ENCODE measurements at regions not wholly inside any gene's neighbourhood (a gene's known extent, or its start where the extent isn't known, plus 50 kb on each side); places are given as distances from the start of the nearest gene placed in this dataset.

DNA sequence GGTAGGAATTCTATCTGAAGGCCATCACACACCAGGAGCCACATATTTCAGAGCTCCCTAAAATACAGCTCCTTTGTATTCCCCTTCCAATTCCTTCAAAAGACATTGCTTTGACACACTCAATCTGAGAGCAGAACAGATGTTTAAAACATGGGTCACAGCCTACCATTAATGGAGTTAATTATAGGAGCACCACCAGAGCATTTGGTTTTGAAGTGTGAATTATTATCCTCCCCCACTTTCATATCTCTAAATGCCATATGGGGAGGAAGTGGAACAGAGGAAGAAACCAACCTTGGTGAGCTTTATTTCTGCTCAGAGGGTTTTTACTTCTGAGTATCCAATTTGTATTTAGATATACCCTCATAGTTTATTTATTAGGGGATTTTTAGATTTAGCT lies 50.7 kb upstream of the TNFRSF21 start:
- H3K9me3 ChIP-seq (ENCODE audit: control insufficient read depth, low read length): no peaks in the 10 kb centered on the region
- no peak overlapping the region for H3K4me3 ChIP-seq (ENCODE audit: low read length)
- H3K4me1 Mint-ChIP-seq: peaks cover 14% of the 10 kb centered on the region

DNA sequence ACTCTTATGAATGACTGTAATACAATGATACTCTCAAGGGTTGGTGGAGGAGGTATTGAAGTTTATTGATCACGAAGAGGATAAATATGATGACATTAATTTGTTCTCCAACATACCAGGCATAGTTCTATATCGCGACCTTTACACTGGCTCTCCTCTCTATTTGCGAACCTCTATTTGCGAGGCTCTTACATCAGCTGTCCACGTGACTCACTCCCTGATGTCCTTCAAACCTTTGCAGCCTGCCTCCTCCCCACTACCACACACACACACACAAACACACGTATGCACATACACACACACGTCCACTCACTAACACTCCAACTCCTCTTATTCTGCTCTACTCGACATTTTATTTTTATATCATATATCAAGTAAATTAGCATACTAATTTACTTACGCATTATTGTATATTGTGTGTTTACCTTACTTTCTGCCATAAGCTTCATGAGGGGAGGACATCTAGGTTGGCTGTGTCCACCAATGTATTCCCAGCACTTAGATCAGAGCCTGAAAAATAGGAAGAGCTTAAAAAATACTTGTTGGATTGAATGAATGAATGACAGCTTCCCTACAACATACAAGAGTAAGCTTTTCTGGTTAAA lies 53.3 kb upstream of the TNFRSF21 start:
- no peaks in the 10 kb centered on the region for H3K36me3 Mint-ChIP-seq (ENCODE audit: low read depth)
- Histone ChIP-seq H3K9ac (ENCODE audit: extremely low read depth, low read length, poor library complexity, severe bottlenecking) (no peak overlapping the region), H3K27ac (ENCODE audit: low read depth, low read length) (no peak overlapping the region), H3K27me3 (ENCODE audit: control insufficient read depth, insufficient read depth, low read length, poor library complexity, severe bottlenecking) (no peaks in the 10 kb centered on the region), H3K4me3 (ENCODE audit: low read length) (no peak overlapping the region), H3K36me3 (ENCODE audit: control insufficient read depth, insufficient read depth, low read length) (no peaks in the 10 kb centered on the region), H3K9me3 (ENCODE audit: control insufficient read depth, low read length) (no peaks in the 10 kb centered on the region), H3K4me1 (ENCODE audit: control insufficient read depth, insufficient read depth, low read length) (no peaks in the 10 kb centered on the region)
- 93 to 100% methylated on average over 3 to 7 of the region's 10 CpGs for WGBS, 2 experiments (ENCODE audit: insufficient coverage in 1 of 2, insufficient read length in 1 of 2)
- TF ChIP-seq, protein P1, sequence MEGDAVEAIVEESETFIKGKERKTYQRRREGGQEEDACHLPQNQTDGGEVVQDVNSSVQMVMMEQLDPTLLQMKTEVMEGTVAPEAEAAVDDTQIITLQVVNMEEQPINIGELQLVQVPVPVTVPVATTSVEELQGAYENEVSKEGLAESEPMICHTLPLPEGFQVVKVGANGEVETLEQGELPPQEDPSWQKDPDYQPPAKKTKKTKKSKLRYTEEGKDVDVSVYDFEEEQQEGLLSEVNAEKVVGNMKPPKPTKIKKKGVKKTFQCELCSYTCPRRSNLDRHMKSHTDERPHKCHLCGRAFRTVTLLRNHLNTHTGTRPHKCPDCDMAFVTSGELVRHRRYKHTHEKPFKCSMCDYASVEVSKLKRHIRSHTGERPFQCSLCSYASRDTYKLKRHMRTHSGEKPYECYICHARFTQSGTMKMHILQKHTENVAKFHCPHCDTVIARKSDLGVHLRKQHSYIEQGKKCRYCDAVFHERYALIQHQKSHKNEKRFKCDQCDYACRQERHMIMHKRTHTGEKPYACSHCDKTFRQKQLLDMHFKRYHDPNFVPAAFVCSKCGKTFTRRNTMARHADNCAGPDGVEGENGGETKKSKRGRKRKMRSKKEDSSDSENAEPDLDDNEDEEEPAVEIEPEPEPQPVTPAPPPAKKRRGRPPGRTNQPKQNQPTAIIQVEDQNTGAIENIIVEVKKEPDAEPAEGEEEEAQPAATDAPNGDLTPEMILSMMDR (conservative IDR thresholded peaks at IDR 0.05): no peak
- no peak overlapping the region for H3K27ac Mint-ChIP-seq
- no peak overlapping the region for H3K4me3 Mint-ChIP-seq
- no peaks in the 10 kb centered on the region for H3K27me3 Mint-ChIP-seq (ENCODE audit: insufficient read depth)
- no peak for DNase-seq
- peaks cover 12% of the 10 kb centered on the region for H3K4me1 Mint-ChIP-seq
- H3K9me3 Mint-ChIP-seq: no peaks in the 10 kb centered on the region

More for the DNA sequence above, 50.7 kb upstream of the TNFRSF21 start:
- no peak overlapping the region for H3K27ac ChIP-seq (ENCODE audit: low read depth, low read length)
- no peak overlapping the region for H3K9ac ChIP-seq (ENCODE audit: extremely low read depth, low read length, poor library complexity, severe bottlenecking)
- H3K36me3 ChIP-seq (ENCODE audit: control insufficient read depth, insufficient read depth, low read length): no peaks in the 10 kb centered on the region
- Mint-ChIP-seq H3K36me3 (ENCODE audit: low read depth) (no peaks in the 10 kb centered on the region), H3K9me3 (no peaks in the 10 kb centered on the region), H3K27ac (no peak overlapping the region), H3K27me3 (ENCODE audit: insufficient read depth) (no peaks in the 10 kb centered on the region), H3K4me3 (no peak overlapping the region)
- DNase-seq: no peak
- TF ChIP-seq, protein P1 (conservative IDR thresholded peaks at IDR 0.05): no peak
- H3K27me3 ChIP-seq (ENCODE audit: control insufficient read depth, insufficient read depth, low read length, poor library complexity, severe bottlenecking): no peaks in the 10 kb centered on the region
- no peaks in the 10 kb centered on the region for H3K4me1 ChIP-seq (ENCODE audit: control insufficient read depth, insufficient read depth, low read length)

DNA sequence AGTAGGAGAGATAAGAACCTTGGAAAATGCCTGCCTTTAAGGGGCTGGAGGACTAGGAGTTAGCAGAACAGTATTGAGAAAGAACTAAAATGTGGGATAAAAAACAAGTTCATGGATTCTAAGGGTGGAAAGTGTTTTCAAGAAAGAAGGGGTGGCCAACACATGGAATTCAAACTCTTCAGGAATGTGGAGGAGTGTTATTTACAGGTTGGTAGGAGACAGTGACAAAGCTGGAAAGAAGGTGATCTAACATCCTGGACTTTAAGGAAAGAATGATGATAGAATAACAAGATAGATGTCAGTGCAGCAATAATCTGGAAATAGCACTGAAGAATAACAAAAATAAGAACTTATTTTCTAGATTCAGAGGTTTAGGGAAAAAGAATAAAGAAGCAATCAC lies 54.0 kb upstream of the TNFRSF21 start:
- Histone ChIP-seq H3K27me3 (ENCODE audit: control insufficient read depth, insufficient read depth, low read length, poor library complexity, severe bottlenecking) (no peaks in the 10 kb centered on the region), H3K36me3 (ENCODE audit: control insufficient read depth, insufficient read depth, low read length) (no peaks in the 10 kb centered on the region), H3K27ac (ENCODE audit: low read depth, low read length) (no peak overlapping the region), H3K4me3 (ENCODE audit: low read length) (no peak overlapping the region), H3K9ac (ENCODE audit: extremely low read depth, low read length, poor library complexity, severe bottlenecking) (no peak overlapping the region), H3K4me1 (ENCODE audit: control insufficient read depth, insufficient read depth, low read length) (no peaks in the 10 kb centered on the region), H3K9me3 (ENCODE audit: control insufficient read depth, low read length) (no peaks in the 10 kb centered on the region)
- no peak overlapping the region for H3K27ac Mint-ChIP-seq
- no peaks in the 10 kb centered on the region for H3K9me3 Mint-ChIP-seq
- TF ChIP-seq, protein P1 (conservative IDR thresholded peaks at IDR 0.05): no peak
- H3K36me3 Mint-ChIP-seq (ENCODE audit: low read depth): no peaks in the 10 kb centered on the region
- H3K27me3 Mint-ChIP-seq (ENCODE audit: insufficient read depth): no peaks in the 10 kb centered on the region
- no peak overlapping the region for H3K4me3 Mint-ChIP-seq
- no peak for DNase-seq
- H3K4me1 Mint-ChIP-seq: peaks cover 7% of the 10 kb centered on the region
